Fibroblast of villous mesenchyme (primary cell): ENCODE measurements at regions not wholly inside any gene's neighbourhood (a gene's known extent, or its start where the extent isn't known, plus 50 kb on each side); places are given as distances from the start of the nearest gene placed in this dataset.

Experiments used
- DNase-seq: peaks from one replicate; pipeline ENCODE4 v3.0.0-alpha.2; 2010; ENCODE audit warnings: low read depth
- H3K4me3 ChIP-seq: 2 replicates; pipeline ENCODE4 v1.5.1; 2011; ENCODE audit warnings: low read depth, mild to moderate bottlenecking, low read length
- CTCF ChIP-seq: IDR thresholded peaks from 2 replicates; pipeline ENCODE4 v1.5.1; 2012; ENCODE audit warnings: low read depth, mild to moderate bottlenecking, low read length; ENCODE audit not compliant: insufficient read depth

GRCh38 chr13:21956666-21957065, 285.8 kb downstream of the FGF9 start:
- no peak for DNase-seq
- TF ChIP-seq CTCF, result no peak
- no peak overlapping the region for H3K4me3 ChIP-seq

- no peak for DNase-seq
- H3K4me3 ChIP-seq, result no peak overlapping the region
Observed at GRCh38 chr13:21957833-21958232, 287.0 kb downstream of the FGF9 start.

GRCh38 chr13:21960108-21960507, 289.2 kb downstream of the FGF9 start:
- no peak for DNase-seq
- TF ChIP-seq CTCF, result no peak
- no peak overlapping the region for H3K4me3 ChIP-seq

More at GRCh38 chr13:21957833-21958232, 287.0 kb downstream of the FGF9 start:
- no peak for TF ChIP-seq CTCF

GRCh38 chr13:21964686-21965085, 293.8 kb downstream of the FGF9 start:
- DNase-seq, result no peak
- TF ChIP-seq CTCF, result no peak
- no peak overlapping the region for H3K4me3 ChIP-seq

GRCh38 chr13:21965095-21965494, 294.2 kb downstream of the FGF9 start:
- H3K4me3 ChIP-seq, result no peak overlapping the region
- TF ChIP-seq CTCF, result no peak
- DNase-seq, result no peak

GRCh38 chr13:21966014-21966413, 295.1 kb downstream of the FGF9 start:
- TF ChIP-seq CTCF, result no peak

GRCh38 chr13:21967871-21968270, 297.0 kb downstream of the FGF9 start:
- no peak for TF ChIP-seq CTCF
- no peak for DNase-seq
- no peak overlapping the region for H3K4me3 ChIP-seq

More at GRCh38 chr13:21966014-21966413, 295.1 kb downstream of the FGF9 start:
- DNase-seq, result no peak
- no peak overlapping the region for H3K4me3 ChIP-seq
